SK-N-SH treated with all-trans-retinoic acid at 6 μM for 48 hours (cell line): ENCODE measurements at regions not wholly inside any gene's neighbourhood (a gene's known extent, or its start where the extent isn't known, plus 50 kb on each side); places are given as distances from the start of the nearest gene placed in this dataset.

ENCODE experiments used
- ARNTL ChIP-seq: fragments of 450-650 bp; formaldehyde crosslinking; IDR thresholded peaks from 2 replicates; pipeline ENCODE4 v1.5.0; 2020; ENCODE audit warnings: low read depth, mild to moderate bottlenecking, moderate library complexity, borderline replicate concordance
- BACH2 ChIP-seq: fragments of 250-450 bp; sonication (Bioruptor Pico); IDR thresholded peaks from 2 replicates; pipeline ENCODE4 v1.9.0; 2021; ENCODE audit warnings: mild to moderate bottlenecking, borderline replicate concordance
- CSDC2 ChIP-seq: fragments of 250-450 bp; sonication (Bioruptor Pico); IDR thresholded peaks from 2 replicates; pipeline ENCODE4 v1.5.0; 2020; ENCODE audit warnings: mild to moderate bottlenecking, moderate library complexity
- ISL1 ChIP-seq: fragments of 250-450 bp; sonication (Bioruptor Pico); IDR thresholded peaks from 2 replicates; pipeline ENCODE4 v2.1.2; 2022; ENCODE audit warnings: mild to moderate bottlenecking, moderate library complexity
- PATZ1 ChIP-seq: fragments of 250-450 bp; sonication (Bioruptor Pico); IDR thresholded peaks from 2 replicates; pipeline ENCODE4 v1.8.0; 2020; ENCODE audit warnings: mild to moderate bottlenecking, moderate library complexity, borderline replicate concordance
- PPARA ChIP-seq: fragments of 250-450 bp; sonication (Bioruptor Pico); IDR thresholded peaks from 2 replicates; pipeline ENCODE4 v1.5.0; 2020; ENCODE audit warnings: mild to moderate bottlenecking, borderline replicate concordance
- RARB ChIP-seq: fragments of 250-450 bp; sonication (Bioruptor Pico); IDR thresholded peaks from 2 replicates; pipeline ENCODE4 v1.8.0; 2021; ENCODE audit warnings: mild to moderate bottlenecking, moderate library complexity
- SNAI2 ChIP-seq: fragments of 250-450 bp; sonication (Bioruptor Pico); IDR thresholded peaks from 2 replicates; pipeline ENCODE4 v1.5.0; 2020; ENCODE audit warnings: mild to moderate bottlenecking, moderate library complexity
- TOX ChIP-seq: fragments of 250-450 bp; sonication (Bioruptor Pico); IDR thresholded peaks from 2 replicates; pipeline ENCODE4 v1.8.0; 2021; ENCODE audit warnings: mild to moderate bottlenecking, moderate library complexity, borderline replicate concordance
- TSHZ2 ChIP-seq: fragments of 250-450 bp; sonication (Bioruptor Pico); IDR thresholded peaks from 2 replicates; pipeline ENCODE4 v1.5.0; 2020; ENCODE audit warnings: mild to moderate bottlenecking, moderate library complexity
- ZFP3 ChIP-seq: fragments of 250-450 bp; sonication (Bioruptor Pico); IDR thresholded peaks from 2 replicates; pipeline ENCODE4 v1.5.0; 2020; ENCODE audit warnings: mild to moderate bottlenecking, moderate library complexity
- ZFP30 ChIP-seq: fragments of 450-650 bp; formaldehyde crosslinking; IDR thresholded peaks from 2 replicates; pipeline ENCODE4 v1.5.0; 2022; ENCODE audit warnings: mild to moderate bottlenecking, moderate library complexity
- ZNF8 ChIP-seq: fragments of 450-650 bp; formaldehyde crosslinking; IDR thresholded peaks from 2 replicates; pipeline ENCODE4 v1.5.0; 2020; ENCODE audit warnings: mild to moderate bottlenecking, moderate library complexity

- no peak for TF ChIP-seq PATZ1 (CRISPR knock-in tag)
- TF ChIP-seq RARB (CRISPR knock-in tag): no peak
- no peak for TF ChIP-seq TOX (CRISPR knock-in tag)
- TF ChIP-seq ZFP3 (CRISPR knock-in tag): no peak
- TF ChIP-seq BACH2 (CRISPR knock-in tag): no peak
- no peak for TF ChIP-seq ARNTL
- TF ChIP-seq TSHZ2 (CRISPR knock-in tag): no peak
- no peak for TF ChIP-seq PPARA (CRISPR knock-in tag)
- TF ChIP-seq SNAI2 (CRISPR knock-in tag): no peak
- TF ChIP-seq ZFP30 (CRISPR knock-in tag): no peak
- TF ChIP-seq ISL1: no peak
- no peak for TF ChIP-seq CSDC2 (CRISPR knock-in tag)
- TF ChIP-seq ZNF8 (CRISPR knock-in tag): no peak
Observed at GRCh38 chr2:136637402-136637801, 127.9 kb upstream of the THSD7B start.
